ENCODE measurements at regions not wholly inside any gene's neighbourhood (a gene's known extent, or its start where the extent isn't known, plus 50 kb on each side); places are given as distances from the start of the nearest gene placed in this dataset.

DNA sequence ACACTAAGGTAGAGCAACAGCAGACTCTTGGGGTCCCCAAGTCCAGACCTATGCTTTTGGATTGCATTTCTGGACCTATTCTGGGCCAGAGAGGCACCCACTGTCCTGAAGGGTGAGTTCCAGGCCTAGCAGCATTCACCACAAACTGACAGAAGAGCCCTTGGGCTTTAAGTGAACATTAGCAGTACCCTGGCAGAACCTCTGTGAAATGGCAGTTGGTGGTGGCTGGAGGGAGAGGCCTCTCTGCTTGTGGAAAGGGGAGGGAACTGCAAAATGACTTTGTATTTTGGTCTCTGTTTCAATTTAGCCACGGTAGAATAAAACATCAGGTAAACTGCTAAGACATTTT, 1211.9 kb downstream of the PCDH18 start:
- TF ChIP-seq POLR2AphosphoS5 (IDR thresholded peaks at IDR 0.05; ENCODE audit: low read depth, low read length) (no peak), CTCF (IDR thresholded peaks at IDR 0.05 in 2 of 3, conservative IDR thresholded peaks at IDR 0.05 in 1 of 3; ENCODE audit: borderline replicate concordance in 1 of 3, insufficient read depth in 1 of 3, low read depth in 2 of 3, low read length in 2 of 3) (no peak), ZNF274 (IDR thresholded peaks at IDR 0.05; ENCODE audit: low read depth, low read length) (no peak), SIN3A (IDR thresholded peaks at IDR 0.05; ENCODE audit: low read depth) (no peak)
- TF ChIP-seq, protein P1, sequence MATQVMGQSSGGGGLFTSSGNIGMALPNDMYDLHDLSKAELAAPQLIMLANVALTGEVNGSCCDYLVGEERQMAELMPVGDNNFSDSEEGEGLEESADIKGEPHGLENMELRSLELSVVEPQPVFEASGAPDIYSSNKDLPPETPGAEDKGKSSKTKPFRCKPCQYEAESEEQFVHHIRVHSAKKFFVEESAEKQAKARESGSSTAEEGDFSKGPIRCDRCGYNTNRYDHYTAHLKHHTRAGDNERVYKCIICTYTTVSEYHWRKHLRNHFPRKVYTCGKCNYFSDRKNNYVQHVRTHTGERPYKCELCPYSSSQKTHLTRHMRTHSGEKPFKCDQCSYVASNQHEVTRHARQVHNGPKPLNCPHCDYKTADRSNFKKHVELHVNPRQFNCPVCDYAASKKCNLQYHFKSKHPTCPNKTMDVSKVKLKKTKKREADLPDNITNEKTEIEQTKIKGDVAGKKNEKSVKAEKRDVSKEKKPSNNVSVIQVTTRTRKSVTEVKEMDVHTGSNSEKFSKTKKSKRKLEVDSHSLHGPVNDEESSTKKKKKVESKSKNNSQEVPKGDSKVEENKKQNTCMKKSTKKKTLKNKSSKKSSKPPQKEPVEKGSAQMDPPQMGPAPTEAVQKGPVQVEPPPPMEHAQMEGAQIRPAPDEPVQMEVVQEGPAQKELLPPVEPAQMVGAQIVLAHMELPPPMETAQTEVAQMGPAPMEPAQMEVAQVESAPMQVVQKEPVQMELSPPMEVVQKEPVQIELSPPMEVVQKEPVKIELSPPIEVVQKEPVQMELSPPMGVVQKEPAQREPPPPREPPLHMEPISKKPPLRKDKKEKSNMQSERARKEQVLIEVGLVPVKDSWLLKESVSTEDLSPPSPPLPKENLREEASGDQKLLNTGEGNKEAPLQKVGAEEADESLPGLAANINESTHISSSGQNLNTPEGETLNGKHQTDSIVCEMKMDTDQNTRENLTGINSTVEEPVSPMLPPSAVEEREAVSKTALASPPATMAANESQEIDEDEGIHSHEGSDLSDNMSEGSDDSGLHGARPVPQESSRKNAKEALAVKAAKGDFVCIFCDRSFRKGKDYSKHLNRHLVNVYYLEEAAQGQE (IDR thresholded peaks at IDR 0.05; ENCODE audit: low read depth) = no peak
- TF ChIP-seq, protein P2, sequence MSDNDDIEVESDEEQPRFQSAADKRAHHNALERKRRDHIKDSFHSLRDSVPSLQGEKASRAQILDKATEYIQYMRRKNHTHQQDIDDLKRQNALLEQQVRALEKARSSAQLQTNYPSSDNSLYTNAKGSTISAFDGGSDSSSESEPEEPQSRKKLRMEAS (IDR thresholded peaks at IDR 0.05) = no peak

Data from HCT116 (cell line).